ENCODE measurements at regions not wholly inside any gene's neighbourhood (a gene's known extent, or its start where the extent isn't known, plus 50 kb on each side); places are given as distances from the start of the nearest gene placed in this dataset.

- no peak for ATAC-seq
- intact Hi-C loops (cut with DNase I) = no loop called here
- no peak for DNase-seq (ENCODE audit: low spot score)
Observed at GRCh38 chr9:81239388-81239787, 450.0 kb downstream of the TLE1 start.

DNA sequence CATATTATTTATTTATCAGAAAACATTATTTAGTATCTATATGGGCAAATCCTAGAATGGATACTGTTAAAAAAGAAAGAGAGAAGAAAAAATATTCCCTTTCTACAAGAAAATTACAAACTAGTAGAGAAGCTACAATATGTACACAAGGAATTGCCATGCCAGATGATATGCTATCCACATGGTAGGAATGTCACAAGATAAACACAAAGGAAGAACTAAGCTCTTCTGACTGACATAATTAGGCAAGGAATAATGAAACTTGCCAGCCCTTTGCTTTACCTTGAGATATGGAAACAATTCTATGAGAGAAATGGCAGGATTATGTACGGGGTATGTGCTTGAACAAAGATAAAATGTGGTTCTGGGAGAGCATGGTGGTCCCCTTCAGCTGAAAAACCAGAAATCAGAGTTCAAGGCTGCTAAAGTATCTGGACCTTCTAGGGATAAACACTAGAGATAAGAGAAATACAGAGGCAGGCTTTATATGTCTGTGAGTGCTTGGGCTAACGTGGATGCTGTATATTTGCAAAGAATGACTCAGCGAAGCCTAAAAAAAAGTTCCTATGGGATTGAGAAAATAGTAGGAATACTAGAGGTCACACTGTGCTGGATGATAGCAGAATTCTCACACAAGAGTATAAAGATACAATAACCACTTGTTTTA is 451.6 kb downstream of the TLE1 start:
- no peak for DNase-seq (ENCODE audit: low spot score)
- intact Hi-C loops (cut with DNase I) = no loop called here
- no peak for ATAC-seq

GRCh38 chr9:81234924-81235610 is 454.3 kb downstream of the TLE1 start:
- no peak for ATAC-seq
- no peak for DNase-seq (ENCODE audit: low spot score)

DNA sequence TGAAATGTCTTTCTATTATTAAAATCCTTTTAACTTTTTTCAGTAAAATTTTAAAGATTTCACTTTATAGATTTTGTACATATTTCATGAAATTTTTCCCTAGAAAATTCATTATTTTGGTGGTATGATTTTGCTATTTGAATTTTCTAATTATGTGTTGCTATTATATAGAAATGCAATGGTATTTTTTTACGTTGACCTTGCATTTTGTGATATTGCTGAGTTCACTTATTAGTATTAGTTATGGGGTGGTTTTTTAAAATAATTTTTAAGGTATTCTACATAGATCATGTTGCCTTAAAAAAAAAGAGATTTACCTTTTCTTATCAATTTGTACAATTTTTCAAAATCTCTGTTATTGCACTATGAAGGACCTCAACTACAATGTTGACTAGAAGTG is 458.3 kb downstream of the TLE1 start:
- ATAC-seq = no peak
- intact Hi-C loops (cut with DNase I) = no loop called here
- DNase-seq (ENCODE audit: low spot score) = no peak

More at GRCh38 chr9:81234924-81235610, 454.3 kb downstream of the TLE1 start:
- intact Hi-C loops (cut with DNase I) = no loop called here

- DNase-seq (ENCODE audit: low spot score) (no peak), ATAC-seq (no peak)
- intact Hi-C loops (cut with DNase I) = no loop called here
Observed at GRCh38 chr9:81227507-81228245, 461.7 kb downstream of the TLE1 start.

DNA sequence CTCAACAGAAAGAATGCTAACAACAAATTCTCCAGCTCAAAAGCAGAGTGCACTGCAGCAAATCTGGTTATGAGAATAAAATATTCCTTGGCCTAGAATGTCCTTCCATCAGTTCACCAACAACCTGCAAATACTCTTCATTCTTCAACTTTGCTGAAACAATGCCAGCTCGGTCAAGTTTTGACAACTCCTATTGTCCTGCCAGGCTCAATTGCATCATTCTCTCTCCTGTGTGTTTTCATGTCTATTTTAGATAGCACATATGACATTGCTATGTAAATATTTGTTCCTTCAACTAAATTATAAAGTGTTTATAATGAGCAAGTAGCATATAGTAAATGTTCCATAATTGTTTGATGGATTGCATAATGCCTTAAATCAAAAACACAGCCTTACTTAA is 463.8 kb downstream of the TLE1 start:
- DNase-seq (ENCODE audit: low spot score) = no peak
- intact Hi-C loops (cut with DNase I) = no loop called here
- no peak for ATAC-seq

- ATAC-seq (no peak), DNase-seq (ENCODE audit: low spot score) (no peak)
- intact Hi-C loops (cut with DNase I) = no loop called here
Observed at GRCh38 chr9:81224166-81225081, 464.9 kb downstream of the TLE1 start.

- DNase-seq (ENCODE audit: low spot score) (no peak), ATAC-seq (no peak)
- intact Hi-C loops (cut with DNase I) = no loop called here
Observed at GRCh38 chr9:81214975-81215374, 474.4 kb downstream of the TLE1 start.

GRCh38 chr9:81213456-81213855 is 475.9 kb downstream of the TLE1 start:
- no peak for DNase-seq (ENCODE audit: low spot score)
- ATAC-seq = no peak
- intact Hi-C loops (cut with DNase I) = no loop called here

DNA sequence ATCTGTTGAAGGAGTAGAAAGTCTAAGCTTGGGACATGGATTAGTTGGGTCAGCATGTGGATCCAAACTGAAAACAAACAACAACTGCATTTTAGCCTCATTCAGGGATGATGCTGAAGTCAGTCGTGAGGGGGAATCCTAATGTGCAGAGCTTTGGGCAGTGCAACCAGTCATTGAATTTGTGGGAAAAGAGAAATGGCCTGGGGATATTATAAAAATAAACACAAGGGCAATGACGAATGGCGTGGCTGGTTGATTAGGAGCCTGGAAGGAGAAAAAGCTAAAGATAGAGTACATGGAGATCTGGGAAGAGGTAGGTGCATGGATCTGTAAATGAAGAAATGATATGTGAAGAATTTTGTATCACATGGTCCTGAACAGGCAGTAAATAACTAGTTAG is 477.6 kb downstream of the TLE1 start:
- DNase-seq (ENCODE audit: low spot score) (no peak), ATAC-seq (no peak)
- intact Hi-C loops (cut with DNase I) = no loop called here

- no peak for DNase-seq (ENCODE audit: low spot score)
- intact Hi-C loops (cut with DNase I) = no loop called here
- ATAC-seq = no peak
Observed at GRCh38 chr9:81207651-81208050, 481.7 kb downstream of the TLE1 start.

GRCh38 chr9:81202292-81202691 is 487.1 kb downstream of the TLE1 start:
- ATAC-seq (no peak), DNase-seq (ENCODE audit: low spot score) (no peak)
- intact Hi-C loops (cut with DNase I) = no loop called here

GRCh38 chr9:81195206-81195605 is 494.1 kb downstream of the TLE1 start:
- intact Hi-C loops (cut with DNase I) = loop anchor here (5.0 kb wide), 1 partner anchor 1233 kb away; no protein-coding TSS in a partner anchor
- no peak for DNase-seq (ENCODE audit: low spot score)
- no peak for ATAC-seq

- intact Hi-C loops (cut with DNase I) = no loop called here
- ATAC-seq = no peak
- DNase-seq (ENCODE audit: low spot score) = no peak
Observed at GRCh38 chr9:81193362-81194339, 495.7 kb downstream of the TLE1 start.

DNA sequence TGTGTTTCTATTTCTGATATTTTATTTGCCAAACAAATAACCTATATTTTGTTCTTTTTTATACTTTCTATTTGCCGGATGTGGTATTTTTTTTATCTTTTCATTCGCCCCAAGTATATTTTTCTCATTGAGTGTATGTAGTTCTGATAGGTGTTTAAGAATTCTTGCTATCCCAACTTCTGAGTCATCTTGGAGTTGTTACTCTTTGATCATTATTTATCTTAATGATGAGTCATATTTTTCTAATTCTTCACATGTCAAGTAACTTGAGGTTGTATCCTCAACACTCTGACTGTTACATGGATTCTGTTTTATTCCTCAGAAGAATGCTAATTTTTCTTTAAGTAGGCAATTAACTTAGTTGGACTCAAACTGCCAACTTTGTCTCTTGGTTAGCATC is 498.1 kb downstream of the TLE1 start:
- no peak for DNase-seq (ENCODE audit: low spot score)
- ATAC-seq = no peak
- intact Hi-C loops (cut with DNase I) = no loop called here

DNA sequence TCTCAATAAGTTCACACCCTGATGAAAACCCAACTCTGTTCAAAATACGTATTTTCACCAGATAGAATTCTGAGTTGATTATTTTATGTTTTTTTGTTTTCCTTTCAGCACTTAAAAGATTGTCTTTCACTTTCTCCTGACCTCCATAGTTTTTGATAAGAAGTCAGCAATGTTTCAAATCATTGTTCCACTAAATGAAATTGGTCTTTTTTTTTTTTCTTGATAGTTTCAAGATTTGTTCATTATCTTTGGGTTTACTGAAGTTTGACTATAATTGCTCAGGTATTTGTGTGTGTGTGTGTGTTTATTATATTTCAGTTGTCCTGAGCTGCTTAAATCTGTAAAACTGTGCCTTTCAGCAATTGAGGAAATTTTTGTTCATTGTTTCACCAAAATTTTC is 498.7 kb downstream of the TLE1 start:
- intact Hi-C loops (cut with DNase I) = no loop called here

DNA sequence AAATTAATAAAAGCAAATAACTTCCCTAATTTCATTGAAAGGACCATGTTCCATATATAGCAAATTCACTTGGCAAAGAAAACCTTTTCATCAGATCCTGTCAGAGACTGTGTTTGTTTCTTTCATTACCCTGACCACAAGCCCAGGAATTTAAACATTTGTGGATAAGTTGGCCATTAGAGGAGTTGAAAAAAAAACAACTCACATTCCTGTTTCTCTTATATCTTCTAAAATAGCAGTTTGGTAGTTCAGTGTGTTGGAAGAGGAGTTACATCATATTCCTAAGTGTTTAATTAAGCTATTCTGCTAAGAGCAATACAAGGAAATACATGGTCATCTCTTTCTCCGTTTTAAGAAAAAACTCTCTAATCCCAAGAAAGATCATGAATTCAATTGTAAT is 505.6 kb downstream of the TLE1 start:
- ATAC-seq (no peak), DNase-seq (ENCODE audit: low spot score) (no peak)
- intact Hi-C loops (cut with DNase I) = no loop called here

More for the DNA sequence above, 498.7 kb downstream of the TLE1 start:
- no peak for ATAC-seq
- DNase-seq (ENCODE audit: low spot score) = no peak

DNA sequence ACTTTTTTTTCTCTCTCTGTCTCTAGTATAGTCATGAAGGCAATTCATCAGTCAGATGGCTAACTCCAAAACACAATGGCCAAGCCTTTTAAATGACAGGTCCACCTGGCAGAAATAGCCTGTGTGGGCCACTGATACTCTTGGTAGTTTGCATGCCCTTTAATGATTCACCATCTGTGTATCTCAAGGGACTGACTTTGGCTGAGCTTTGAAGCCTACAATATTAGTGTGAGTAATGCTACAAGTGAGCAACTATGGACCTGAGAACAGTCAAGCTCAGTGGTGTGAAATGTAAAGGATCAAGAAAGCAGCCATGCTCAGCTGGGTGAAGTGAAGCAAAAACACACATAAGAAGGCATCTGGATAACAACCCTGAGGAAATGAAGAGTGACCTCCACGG is 506.9 kb downstream of the TLE1 start:
- DNase-seq (ENCODE audit: low spot score) (no peak), ATAC-seq (no peak)
- intact Hi-C loops (cut with DNase I) = no loop called here
